ENCODE measurements at regions not wholly inside any gene's neighbourhood (a gene's known extent, or its start where the extent isn't known, plus 50 kb on each side); places are given as distances from the start of the nearest gene placed in this dataset.

DNA sequence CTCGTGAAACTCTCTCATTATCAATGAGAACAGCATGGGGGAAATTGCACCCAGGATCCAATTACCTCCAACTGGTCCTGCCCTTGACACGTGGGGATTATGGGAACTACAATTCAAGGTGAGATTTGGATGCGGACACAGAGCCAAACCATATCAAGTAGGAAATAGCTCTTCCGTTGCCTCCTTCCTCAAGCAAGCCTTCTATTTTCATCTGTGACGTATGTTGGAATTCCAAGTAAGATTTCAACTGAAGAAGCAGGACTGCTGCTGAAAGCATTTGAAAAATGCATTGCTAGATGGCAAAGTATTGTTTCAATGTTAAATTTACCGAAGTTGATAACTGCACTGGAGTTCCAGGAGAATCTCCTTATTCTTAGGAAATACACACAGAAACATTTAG, 178.1 kb upstream of the GALNT17 start:
- DNase-seq (ENCODE audit: low read depth) = no peak
- H3K4me3 ChIP-seq (ENCODE audit: control insufficient read depth, low read depth, low read length) = no peak overlapping the region
- TF ChIP-seq, protein P1, sequence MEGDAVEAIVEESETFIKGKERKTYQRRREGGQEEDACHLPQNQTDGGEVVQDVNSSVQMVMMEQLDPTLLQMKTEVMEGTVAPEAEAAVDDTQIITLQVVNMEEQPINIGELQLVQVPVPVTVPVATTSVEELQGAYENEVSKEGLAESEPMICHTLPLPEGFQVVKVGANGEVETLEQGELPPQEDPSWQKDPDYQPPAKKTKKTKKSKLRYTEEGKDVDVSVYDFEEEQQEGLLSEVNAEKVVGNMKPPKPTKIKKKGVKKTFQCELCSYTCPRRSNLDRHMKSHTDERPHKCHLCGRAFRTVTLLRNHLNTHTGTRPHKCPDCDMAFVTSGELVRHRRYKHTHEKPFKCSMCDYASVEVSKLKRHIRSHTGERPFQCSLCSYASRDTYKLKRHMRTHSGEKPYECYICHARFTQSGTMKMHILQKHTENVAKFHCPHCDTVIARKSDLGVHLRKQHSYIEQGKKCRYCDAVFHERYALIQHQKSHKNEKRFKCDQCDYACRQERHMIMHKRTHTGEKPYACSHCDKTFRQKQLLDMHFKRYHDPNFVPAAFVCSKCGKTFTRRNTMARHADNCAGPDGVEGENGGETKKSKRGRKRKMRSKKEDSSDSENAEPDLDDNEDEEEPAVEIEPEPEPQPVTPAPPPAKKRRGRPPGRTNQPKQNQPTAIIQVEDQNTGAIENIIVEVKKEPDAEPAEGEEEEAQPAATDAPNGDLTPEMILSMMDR (conservative IDR thresholded peaks at IDR 0.05; ENCODE audit: control insufficient read depth, insufficient read depth, low read depth, low read length) = no peak

DNA sequence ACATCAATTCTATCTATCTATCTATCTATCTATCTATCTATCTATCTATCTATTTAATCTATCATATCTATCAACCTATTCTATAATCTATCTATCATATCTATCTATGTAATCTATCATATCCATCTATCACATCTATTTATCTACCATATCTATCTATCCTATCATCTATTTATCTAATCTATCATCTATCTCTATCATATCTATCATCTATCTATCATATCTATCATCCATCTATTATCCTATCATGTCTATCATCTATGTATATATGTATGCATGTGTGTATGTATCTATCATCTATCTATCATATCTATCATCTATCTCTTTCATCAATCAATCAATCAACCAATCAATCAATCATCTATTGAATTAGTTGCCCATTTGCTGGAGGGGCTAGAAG, 159.3 kb upstream of the GALNT17 start:
- no peak overlapping the region for H3K4me3 ChIP-seq (ENCODE audit: control insufficient read depth, low read depth, low read length)
- TF ChIP-seq, protein P1 (conservative IDR thresholded peaks at IDR 0.05; ENCODE audit: control insufficient read depth, insufficient read depth, low read depth, low read length) = no peak
- DNase-seq (ENCODE audit: low read depth) = no peak

DNA sequence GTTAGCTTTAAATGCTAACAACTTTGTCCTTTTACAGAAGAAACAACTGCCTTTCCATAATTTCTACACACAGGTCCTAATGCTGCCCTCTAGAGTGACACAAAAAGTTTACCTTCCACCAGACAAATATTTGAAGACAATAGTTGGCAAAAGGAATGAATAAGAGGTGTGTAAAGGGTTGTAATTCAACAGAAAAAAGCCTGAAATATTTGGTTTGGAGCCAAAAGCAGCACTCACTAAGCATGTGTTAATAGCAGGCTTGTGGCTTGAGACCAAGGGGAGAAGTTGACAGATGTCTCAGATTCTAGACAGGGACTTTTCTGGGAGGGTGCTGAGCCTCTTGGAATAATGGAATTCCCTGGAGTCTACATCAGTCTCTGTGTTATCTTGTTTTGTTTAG, 156.2 kb upstream of the GALNT17 start:
- no peak for DNase-seq (ENCODE audit: low read depth)
- H3K4me3 ChIP-seq (ENCODE audit: control insufficient read depth, low read depth, low read length) = no peak overlapping the region
- TF ChIP-seq, protein P1 (conservative IDR thresholded peaks at IDR 0.05; ENCODE audit: control insufficient read depth, insufficient read depth, low read depth, low read length) = no peak

DNA sequence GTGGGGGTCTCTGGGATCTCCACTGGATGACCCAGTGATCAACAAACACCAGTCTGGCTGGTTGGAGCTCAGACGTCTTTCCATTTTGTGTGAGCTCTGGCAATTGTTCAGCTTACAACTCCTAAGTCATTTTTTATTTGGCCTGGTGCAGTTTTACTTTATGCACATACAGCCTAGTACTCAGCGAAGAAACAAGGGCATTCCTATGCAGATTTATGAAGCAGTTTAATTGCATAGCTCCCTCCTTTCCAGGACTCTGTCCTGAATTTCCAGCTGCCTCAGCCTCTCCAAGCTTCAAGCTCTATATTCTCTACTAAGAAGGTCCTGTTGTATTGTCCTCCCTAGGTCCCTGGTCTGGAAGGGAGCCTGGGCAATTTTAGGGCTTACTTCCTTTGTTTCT, 145.6 kb upstream of the GALNT17 start:
- TF ChIP-seq, protein P1 (conservative IDR thresholded peaks at IDR 0.05; ENCODE audit: control insufficient read depth, insufficient read depth, low read depth, low read length) = no peak
- H3K4me3 ChIP-seq (ENCODE audit: control insufficient read depth, low read depth, low read length) = no peak overlapping the region
- DNase-seq (ENCODE audit: low read depth) = no peak

DNA sequence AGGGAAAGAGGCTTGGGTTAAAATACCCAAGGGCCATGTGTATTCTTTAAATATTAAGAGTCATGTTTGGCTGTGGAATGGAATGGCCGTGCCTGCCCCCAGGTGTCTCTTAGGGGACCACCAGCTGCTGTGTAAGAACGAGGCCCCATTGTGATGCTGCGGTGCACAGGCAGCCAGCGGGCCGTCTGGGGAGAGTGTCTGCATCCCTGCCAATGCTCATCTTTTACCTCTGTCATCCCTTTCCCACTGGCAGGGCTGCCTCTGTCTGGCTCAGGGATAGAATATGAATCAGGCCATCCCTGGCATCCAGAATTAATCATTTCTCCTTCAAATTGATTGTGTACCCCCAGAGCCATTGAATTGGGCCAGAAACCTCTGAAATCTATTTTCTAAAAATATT, 137.8 kb upstream of the GALNT17 start:
- H3K4me3 ChIP-seq (ENCODE audit: control insufficient read depth, low read depth, low read length) = no peak overlapping the region
- no peak for DNase-seq (ENCODE audit: low read depth)
- TF ChIP-seq, protein P1 (conservative IDR thresholded peaks at IDR 0.05; ENCODE audit: control insufficient read depth, insufficient read depth, low read depth, low read length) = no peak

DNA sequence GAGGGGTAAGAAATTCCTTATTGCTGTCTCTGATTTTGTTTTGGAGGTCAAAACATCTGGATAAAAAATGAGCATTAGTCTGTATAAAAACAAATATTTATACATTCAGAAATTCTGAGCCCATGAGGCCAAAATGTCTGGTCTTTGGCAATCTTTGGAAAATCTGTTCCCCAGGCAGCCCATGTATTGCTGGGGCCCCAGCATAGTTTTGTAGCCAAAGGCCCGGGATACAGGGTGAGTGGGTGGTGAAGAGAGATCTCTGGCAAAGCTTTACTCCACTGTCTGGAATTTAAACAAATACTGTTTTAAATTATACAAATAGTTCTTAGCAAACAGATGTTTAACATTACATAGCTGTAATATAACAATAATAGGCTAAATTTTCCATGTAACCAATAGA, 134.7 kb upstream of the GALNT17 start:
- TF ChIP-seq, protein P1 (conservative IDR thresholded peaks at IDR 0.05; ENCODE audit: control insufficient read depth, insufficient read depth, low read depth, low read length) = no peak
- H3K4me3 ChIP-seq (ENCODE audit: control insufficient read depth, low read depth, low read length) = no peak overlapping the region
- no peak for DNase-seq (ENCODE audit: low read depth)

DNA sequence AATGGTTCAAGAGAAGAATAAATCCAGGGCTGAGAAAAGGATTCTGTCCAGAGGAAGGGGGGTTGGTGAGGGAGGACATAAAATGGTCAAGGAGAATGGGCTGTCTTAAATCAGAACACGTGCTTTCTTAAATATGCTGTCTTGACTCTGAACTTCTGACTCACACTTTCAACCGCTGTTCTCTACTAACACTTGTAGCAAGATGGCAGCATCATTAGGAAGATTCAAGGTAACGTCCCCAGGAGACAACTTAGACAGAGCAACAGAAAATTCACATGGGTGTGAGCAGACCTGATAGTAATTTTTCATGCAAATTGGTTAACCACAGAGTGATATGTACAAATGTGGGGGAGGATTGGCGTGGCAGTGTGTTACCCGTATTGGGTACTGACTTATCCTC, 126.8 kb upstream of the GALNT17 start:
- H3K4me3 ChIP-seq (ENCODE audit: control insufficient read depth, low read depth, low read length) = no peak overlapping the region
- no peak for DNase-seq (ENCODE audit: low read depth)
- TF ChIP-seq, protein P1 (conservative IDR thresholded peaks at IDR 0.05; ENCODE audit: control insufficient read depth, insufficient read depth, low read depth, low read length) = no peak

Measured in fibroblast of mammary gland (primary cell).